IMR-90 (cell line): ENCODE measurements at regions not wholly inside any gene's neighbourhood (a gene's known extent, or its start where the extent isn't known, plus 50 kb on each side); places are given as distances from the start of the nearest gene placed in this dataset.

Experiments
- ATAC-seq: fragments of 200-7000 bp; cut with Tn5 transposase; 2 replicates; pipeline ENCODE4 v1.9.1; 2020; ENCODE audit warnings: low read depth, mild to moderate bottlenecking, moderate library complexity
- BruUV-seq: library from RNA; stranded (reverse); fragments of 400-500 nt; replicated peaks from 2 replicates; lab custom pipeline; 2021; lab: Mats Ljungman, UMichigan
- CTCF ChIA-PET: fragments of 300-600 bp; formaldehyde crosslinking; extraction: SDS; loops from one replicate; lab custom pipeline; 2021; ENCODE audit warnings: antibody characterized with exemption; lab: Yijun Ruan, JAX
- POLR2A ChIA-PET: fragments of 300-600 bp; sonication (Branson Sonifier 250); formaldehyde crosslinking; loops from one replicate; lab custom pipeline; 2022; ENCODE audit warnings: antibody characterized with exemption; ENCODE audit not compliant: unreplicated experiment; lab: Charles Lee
- DNase-seq: peaks from one replicate; pipeline ENCODE4 v3.0.0; 2013
- H2AFZ ChIP-seq: replicated peaks from 2 replicates; pipeline ENCODE3; 2013; ENCODE audit warnings: low read length, mild to moderate bottlenecking; ENCODE audit not compliant: poor library complexity
- H2AK5ac ChIP-seq: 2 replicates; pipeline ENCODE4 v1.6.1; 2013; ENCODE audit warnings: low read depth, low read length, inconsistent platforms
- H2AK9ac ChIP-seq: replicated peaks from 2 replicates; pipeline ENCODE3; 2013; ENCODE audit warnings: mild to moderate bottlenecking, low read depth, low read length, moderate library complexity; ENCODE audit not compliant: poor library complexity
- H2BK120ac ChIP-seq: 2 replicates; pipeline ENCODE4 v1.6.1; 2013; ENCODE audit warnings: low read depth, low read length, inconsistent platforms
- H2BK15ac ChIP-seq: 3 replicates; pipeline ENCODE4 v1.6.1; 2013; ENCODE audit warnings: low read depth, low read length, inconsistent platforms
- H2BK20ac ChIP-seq: 2 replicates; pipeline ENCODE4 v1.6.1; 2013; ENCODE audit warnings: low read depth, mild to moderate bottlenecking, inconsistent platforms, low read length, moderate library complexity
- H2BK5ac ChIP-seq: 2 replicates; pipeline ENCODE4 v1.6.1; 2013; ENCODE audit warnings: mild to moderate bottlenecking, low read depth, low read length, inconsistent platforms; ENCODE audit not compliant: poor library complexity, severe bottlenecking
- H3K14ac ChIP-seq: replicated peaks from 2 replicates; pipeline ENCODE4 v1.6.1; 2013; ENCODE audit warnings: low read depth, low read length, inconsistent platforms
- H3K18ac ChIP-seq: 2 replicates; pipeline ENCODE4 v1.6.1; 2013; ENCODE audit warnings: low read depth, low read length, control low read depth
- H3K23ac ChIP-seq: 2 replicates; pipeline ENCODE4 v1.6.1; 2013; ENCODE audit warnings: low read depth, low read length, inconsistent platforms
- H3K27ac ChIP-seq: 2 replicates; pipeline ENCODE4 v1.5.1; 2013; ENCODE audit warnings: mild to moderate bottlenecking, control low read depth, low read length; ENCODE audit not compliant: insufficient read depth
- H3K27me3 ChIP-seq: 2 replicates; pipeline ENCODE4 v1.6.1; 2013; ENCODE audit warnings: low read length; ENCODE audit not compliant: control insufficient read depth, insufficient read depth
- H3K36me3 ChIP-seq: 2 replicates; pipeline ENCODE4 v1.6.1; 2013; ENCODE audit warnings: low read length, mixed read lengths; ENCODE audit not compliant: control insufficient read depth, insufficient read depth
- H3K4ac ChIP-seq: 2 replicates; pipeline ENCODE4 v1.6.1; 2013; ENCODE audit warnings: low read depth, low read length, inconsistent platforms
- H3K4me1 ChIP-seq: 2 replicates; pipeline ENCODE4 v1.6.1; 2013; ENCODE audit warnings: low read length, mixed read lengths; ENCODE audit not compliant: control insufficient read depth, insufficient read depth
- H3K4me2 ChIP-seq: 2 replicates; pipeline ENCODE4 v1.6.1; 2013; ENCODE audit warnings: low read depth, mild to moderate bottlenecking, control low read depth, low read length, moderate library complexity
- H3K4me3 ChIP-seq: 2 replicates; pipeline ENCODE4 v1.5.1; 2013; ENCODE audit warnings: low read depth, mild to moderate bottlenecking, control low read depth, low read length, moderate library complexity; ENCODE audit not compliant: insufficient read depth
- H3K56ac ChIP-seq: 2 replicates; pipeline ENCODE4 v1.6.1; 2013; ENCODE audit warnings: low read length, inconsistent platforms; ENCODE audit not compliant: insufficient read depth; ENCODE audit errors: extremely low read depth
- H3K79me1 ChIP-seq, 2 experiments: 2 replicates each; pipeline ENCODE4 v1.6.1; 2013; ENCODE audit warnings: low read length in 2 of 2, inconsistent platforms in 1 of 2, low read depth in 1 of 2
- H3K9ac ChIP-seq: 2 replicates; pipeline ENCODE4 v1.6.1; 2013; ENCODE audit warnings: low read depth, low read length, control low read depth
- H3K9me1 ChIP-seq: 2 replicates; pipeline ENCODE4 v1.6.1; 2013; ENCODE audit warnings: low read length, inconsistent platforms; ENCODE audit not compliant: insufficient read depth
- H3K9me3 ChIP-seq: 2 replicates; pipeline ENCODE4 v1.6.1; 2013; ENCODE audit warnings: low read length; ENCODE audit not compliant: control insufficient read depth, insufficient read depth
- H4K20me1 ChIP-seq: 2 replicates; pipeline ENCODE4 v1.6.1; 2013; ENCODE audit warnings: low read length, inconsistent platforms; ENCODE audit not compliant: insufficient read depth
- H4K5ac ChIP-seq: 2 replicates; pipeline ENCODE4 v1.6.1; 2013; ENCODE audit warnings: mild to moderate bottlenecking, low read depth, low read length, control low read depth
- H4K8ac ChIP-seq, 2 experiments: 2 replicates each; pipeline ENCODE4 v1.6.1; 2013; ENCODE audit warnings: low read depth in 2 of 2, low read length in 2 of 2, control low read depth in 1 of 2, inconsistent platforms in 1 of 2
- H4K91ac ChIP-seq: 2 replicates; pipeline ENCODE4 v1.6.1; 2013; ENCODE audit warnings: low read depth, low read length, inconsistent platforms; ENCODE audit not compliant: insufficient read depth
- RAD21 ChIP-seq: IDR thresholded peaks from 2 replicates; pipeline ENCODE4 v1.6.1; 2012; ENCODE audit warnings: low read length, improper control_type of control experiment
- WGBS, 2 experiments: methylation state at CpG; one replicate each; pipeline versions ENCODE4 v1.1.5 to v1.1.7; 2013; ENCODE audit warnings: missing lambda C conversion rate in 2 of 2; ENCODE audit not compliant: insufficient read length in 1 of 2; ENCODE audit errors: extremely low coverage in 2 of 2; 5-methylcytosine and 5-hydroxymethylcytosine counted together
- dilution Hi-C: fragments of 300-500 bp; cut with HindIII; formaldehyde crosslinking; loops from one replicate; pipeline ENCODE4 v1.14.3; 2018; ENCODE audit warnings: low sequenced_read_pairs; ENCODE audit not compliant: unreplicated experiment
- in situ Hi-C: fragments of 300-500 bp; cut with MboI; formaldehyde crosslinking; loops from 3 replicates; pipeline ENCODE4 v1.14.3; 2019; ENCODE audit warnings: low sequenced_read_pairs, inconsistent platforms, mixed read lengths
- intact Hi-C: fragments of 100-400 bp; cut with micrococcal nuclease; formaldehyde crosslinking; loops from 2 replicates; pipeline ENCODE4 v1.10.0; 2022

- H3K14ac ChIP-seq, result no peak overlapping the region
- H3K56ac ChIP-seq, result no peak overlapping the region
- H3K27ac ChIP-seq, result no peak overlapping the region
- H4K20me1 ChIP-seq, result no peaks in the 10 kb centered on the region
- H3K4me3 ChIP-seq, result no peak overlapping the region
- H2AK5ac ChIP-seq, result no peak overlapping the region
- no peaks in the 10 kb centered on the region for H3K9me1 ChIP-seq
- H3K18ac ChIP-seq, result no peak overlapping the region
- no peak overlapping the region for H2BK20ac ChIP-seq
- dilution Hi-C loops (no loop called here), in situ Hi-C loops (no loop called here), intact Hi-C loops (no loop called here)
- POLR2A ChIA-PET, result no interaction called here
- no peaks in the 10 kb centered on the region for H3K4me1 ChIP-seq
- no peak overlapping the region for H3K9ac ChIP-seq
- H2AK9ac ChIP-seq, result no peak overlapping the region
- no peaks in the 10 kb centered on the region for H3K36me3 ChIP-seq
- ATAC-seq, result no peak
- H4K5ac ChIP-seq, result no peak overlapping the region
- H2BK15ac ChIP-seq, result no peak overlapping the region
- no peak overlapping the region for H2AFZ ChIP-seq
- no peak overlapping the region for H4K8ac ChIP-seq
- WGBS, 2 experiments, result 42% methylated on average over 14 of the region's 23 CpGs; no CpG with 5 or more reads in 1 of the 2 experiments
- no peak overlapping the region for H4K91ac ChIP-seq
- CTCF ChIA-PET, result no interaction called here
- TF ChIP-seq RAD21, result no peak
- H2BK120ac ChIP-seq, result no peak overlapping the region
- no peak for DNase-seq
- no peak overlapping the region for H3K4me2 ChIP-seq
- no peaks in the 10 kb centered on the region for H3K27me3 ChIP-seq
- no peaks in the 10 kb centered on the region for H3K79me1 ChIP-seq
- H3K4ac ChIP-seq, result no peak overlapping the region
- H3K23ac ChIP-seq, result no peak overlapping the region
- H3K9me3 ChIP-seq, result peaks cover 51% of the 10 kb centered on the region
- H2BK5ac ChIP-seq, result no peak overlapping the region
- no TSS peak for BruUV-seq
Observed at GRCh38 chr11:134610116-134610910, 198.3 kb upstream of the B3GAT1 start.
